Mammary epithelial cell (primary cell): ENCODE measurements at regions not wholly inside any gene's neighbourhood (a gene's known extent, or its start where the extent isn't known, plus 50 kb on each side); places are given as distances from the start of the nearest gene placed in this dataset.

Experiments
- EZH2 ChIP-seq: IDR thresholded peaks from 2 replicates; pipeline ENCODE4 v1.6.1; 2012; ENCODE audit warnings: low read length, inconsistent platforms, borderline replicate concordance
- TF ChIP-seq, protein P1 (sequence below), 2 donors: IDR thresholded peaks in 1 of 2; conservative IDR thresholded peaks in 1 of 2; 2 replicates each; pipeline ENCODE4 v1.5.1; 2011 to 2012; ENCODE audit warnings: inconsistent platforms in 2 of 2, low read length in 2 of 2, mild to moderate bottlenecking in 2 of 2, control low read depth in 1 of 2, low read depth in 1 of 2; ENCODE audit not compliant: insufficient read depth in 1 of 2; ENCODE audit errors: extremely low read depth in 1 of 2

DNA sequence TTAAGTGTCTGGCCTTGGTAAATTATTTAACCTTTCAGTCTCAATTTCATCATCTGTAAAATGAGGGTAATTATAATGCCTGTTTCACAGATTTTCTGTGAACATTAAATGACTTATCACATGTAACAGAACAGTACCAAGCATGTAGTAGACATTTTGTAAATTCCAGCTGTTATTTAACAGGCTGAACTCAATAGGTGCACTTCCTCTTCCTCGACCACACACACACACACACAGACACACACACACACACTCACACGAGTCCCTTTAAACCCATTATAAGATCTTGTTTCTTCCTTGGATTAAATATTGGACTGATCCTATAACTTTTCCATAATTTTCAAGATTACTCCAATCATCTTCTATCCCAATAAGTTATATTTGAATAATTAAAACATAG is 53.4 kb upstream of the COL25A1 start:
- TF ChIP-seq, protein P1, sequence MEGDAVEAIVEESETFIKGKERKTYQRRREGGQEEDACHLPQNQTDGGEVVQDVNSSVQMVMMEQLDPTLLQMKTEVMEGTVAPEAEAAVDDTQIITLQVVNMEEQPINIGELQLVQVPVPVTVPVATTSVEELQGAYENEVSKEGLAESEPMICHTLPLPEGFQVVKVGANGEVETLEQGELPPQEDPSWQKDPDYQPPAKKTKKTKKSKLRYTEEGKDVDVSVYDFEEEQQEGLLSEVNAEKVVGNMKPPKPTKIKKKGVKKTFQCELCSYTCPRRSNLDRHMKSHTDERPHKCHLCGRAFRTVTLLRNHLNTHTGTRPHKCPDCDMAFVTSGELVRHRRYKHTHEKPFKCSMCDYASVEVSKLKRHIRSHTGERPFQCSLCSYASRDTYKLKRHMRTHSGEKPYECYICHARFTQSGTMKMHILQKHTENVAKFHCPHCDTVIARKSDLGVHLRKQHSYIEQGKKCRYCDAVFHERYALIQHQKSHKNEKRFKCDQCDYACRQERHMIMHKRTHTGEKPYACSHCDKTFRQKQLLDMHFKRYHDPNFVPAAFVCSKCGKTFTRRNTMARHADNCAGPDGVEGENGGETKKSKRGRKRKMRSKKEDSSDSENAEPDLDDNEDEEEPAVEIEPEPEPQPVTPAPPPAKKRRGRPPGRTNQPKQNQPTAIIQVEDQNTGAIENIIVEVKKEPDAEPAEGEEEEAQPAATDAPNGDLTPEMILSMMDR (conservative IDR thresholded peaks at IDR 0.05 in 1 of 2, IDR thresholded peaks at IDR 0.05 in 1 of 2; ENCODE audit: extremely low read depth in 1 of 2, insufficient read depth in 1 of 2, low read depth in 1 of 2, low read length in 2 of 2) = no peak
- TF ChIP-seq EZH2 = no peak
